Neural progenitor cell (in vitro differentiated cells): ENCODE measurements at regions not wholly inside any gene's neighbourhood (a gene's known extent, or its start where the extent isn't known, plus 50 kb on each side); places are given as distances from the start of the nearest gene placed in this dataset.
A peak's percentile ranks its signal among the peaks of the same experiment; 100 is the strongest.

Experiments
- DNase-seq: peaks from one replicate; pipeline ENCODE4 v3.0.0-alpha.2; 2016; ENCODE audit warnings: low spot score
- H2AFZ ChIP-seq: fragments of 200-600 bp; sonication (generic); replicated peaks from 2 replicates; pipeline ENCODE4 v1.6.1; 2016; ENCODE audit warnings: antibody characterized with exemption
- H3F3A ChIP-seq: fragments of 200-600 bp; sonication (generic); 2 replicates; pipeline ENCODE4 v1.6.1; 2016; ENCODE audit warnings: antibody characterized with exemption, low read depth
- H3K27ac ChIP-seq: fragments of 200-600 bp; sonication (generic); 2 replicates; pipeline ENCODE4 v1.5.1; 2016; ENCODE audit warnings: mild to moderate bottlenecking
- H3K27me3 ChIP-seq: fragments of 200-600 bp; sonication (generic); 2 replicates; pipeline ENCODE4 v1.6.1; 2016; ENCODE audit warnings: mild to moderate bottlenecking, moderate library complexity
- H3K36me3 ChIP-seq: fragments of 200-600 bp; sonication (generic); 2 replicates; pipeline ENCODE4 v1.5.1; 2016
- H3K4me1 ChIP-seq: fragments of 200-600 bp; sonication (generic); 2 replicates; pipeline ENCODE4 v1.6.1; 2016; ENCODE audit warnings: mixed run types
- H3K4me2 ChIP-seq: fragments of 200-600 bp; sonication (generic); 2 replicates; pipeline ENCODE4 v1.6.1; 2016
- H3K4me3 ChIP-seq: fragments of 200-600 bp; sonication (generic); 2 replicates; pipeline ENCODE4 v1.5.1; 2016
- H3K79me2 ChIP-seq: fragments of 200-600 bp; sonication (generic); 2 replicates; pipeline ENCODE4 v1.6.1; 2016; ENCODE audit warnings: low read depth
- H3K9ac ChIP-seq: fragments of 200-600 bp; sonication (generic); 2 replicates; pipeline ENCODE4 v1.6.1; 2016
- H3K9me3 ChIP-seq: fragments of 200-600 bp; sonication (generic); 2 replicates; pipeline ENCODE4 v1.5.1; 2016; ENCODE audit warnings: low read depth
- H4K20me1 ChIP-seq: fragments of 200-600 bp; sonication (generic); 2 replicates; pipeline ENCODE4 v1.6.1; 2016; ENCODE audit warnings: low read depth
- H3K27ac Mint-ChIP-seq: 3 replicates; pipeline ENCODE4 v1.8.0; 2021; ENCODE audit warnings: mixed read lengths
- H3K27me3 Mint-ChIP-seq: 2 replicates; pipeline ENCODE4 v1.8.0; 2022; ENCODE audit warnings: low read depth, mild to moderate bottlenecking, inconsistent platforms, moderate library complexity, mixed read lengths; ENCODE audit not compliant: insufficient read depth
- H3K36me3 Mint-ChIP-seq: 3 replicates; pipeline ENCODE4 v1.8.0; 2021; ENCODE audit warnings: mixed read lengths
- H3K4me1 Mint-ChIP-seq: 3 replicates; pipeline ENCODE4 v1.8.0; 2021; ENCODE audit warnings: mixed read lengths
- H3K4me3 Mint-ChIP-seq: 3 replicates; pipeline ENCODE4 v1.8.0; 2021; ENCODE audit warnings: mild to moderate bottlenecking, moderate library complexity, mixed read lengths
- H3K9me3 Mint-ChIP-seq: 3 replicates; pipeline ENCODE4 v1.8.0; 2020; ENCODE audit warnings: mixed read lengths
- EZH2 ChIP-seq: fragments of 200-600 bp; sonication (generic); IDR thresholded peaks from 2 replicates; pipeline ENCODE4 v1.6.1; 2017; ENCODE audit warnings: antibody characterized with exemption, mild to moderate bottlenecking, moderate library complexity
- EZH2phosphoT487 ChIP-seq: fragments of 200-600 bp; sonication (generic); IDR thresholded peaks from 2 replicates; pipeline ENCODE4 v1.6.1; 2017; ENCODE audit warnings: antibody characterized with exemption
- TF ChIP-seq, protein P1 (sequence below): fragments of 200-600 bp; sonication (generic); IDR thresholded peaks from 2 replicates; pipeline ENCODE4 v1.5.1; 2017; ENCODE audit warnings: antibody characterized with exemption, mild to moderate bottlenecking

GRCh38 chr7:33701927-33702326, 203.4 kb upstream of the BMPER start:
- no peak overlapping the region for H3K4me2 ChIP-seq
- H4K20me1 ChIP-seq: peaks cover 3% of the 10 kb centered on the region
- H3K4me3 Mint-ChIP-seq: no peak overlapping the region
- no peaks in the 10 kb centered on the region for H3K79me2 ChIP-seq
- no peak overlapping the region for H3K27ac ChIP-seq
- peaks cover 26% of the 10 kb centered on the region for H3K4me1 Mint-ChIP-seq
- H3K36me3 Mint-ChIP-seq: no peaks in the 10 kb centered on the region
- no peak overlapping the region for H3K27ac Mint-ChIP-seq
- peaks cover 8% of the 10 kb centered on the region for H3K9me3 ChIP-seq
- no peak for DNase-seq
- peaks cover 21% of the 10 kb centered on the region for H3K9me3 Mint-ChIP-seq
- H3K36me3 ChIP-seq: no peaks in the 10 kb centered on the region
- H2AFZ ChIP-seq: no peak overlapping the region
- peaks cover 22% of the 10 kb centered on the region for H3K4me1 ChIP-seq
- H3F3A ChIP-seq: peaks cover 20% of the 10 kb centered on the region
- H3K27me3 ChIP-seq: peaks cover 15% of the 10 kb centered on the region
- no peak overlapping the region for H3K4me3 ChIP-seq
- H3K27me3 Mint-ChIP-seq: peaks cover 4% of the 10 kb centered on the region
- H3K9ac ChIP-seq: no peak overlapping the region
- no peak for TF ChIP-seq EZH2

DNA sequence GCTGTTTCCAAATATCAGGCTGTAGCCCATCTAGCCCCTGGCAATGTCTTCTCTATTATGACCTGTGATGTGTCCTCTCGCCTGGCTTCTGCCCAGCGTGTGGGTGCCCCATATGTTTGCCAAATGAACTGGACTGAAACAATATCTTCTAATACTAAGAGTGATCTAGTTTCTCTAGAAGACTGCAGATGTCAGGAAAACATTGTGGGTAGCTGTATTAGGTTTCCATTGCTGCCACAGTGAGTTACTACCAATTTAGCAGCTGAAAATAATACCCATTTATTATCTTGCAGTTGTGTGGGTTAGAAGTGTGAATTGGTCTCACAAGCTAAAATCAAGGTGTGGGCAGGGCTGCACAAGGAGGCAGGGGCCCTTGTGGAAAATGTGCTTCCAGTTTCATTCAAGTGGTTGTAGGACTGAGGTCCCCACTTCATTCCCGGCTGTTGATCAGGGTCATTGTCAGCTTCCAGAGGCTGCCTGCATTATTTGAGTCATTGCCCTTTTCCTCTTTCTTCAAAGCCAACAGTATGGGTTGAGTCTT, 202.8 kb upstream of the BMPER start:
- no peak for DNase-seq
- peaks cover 4% of the 10 kb centered on the region for H3K27me3 Mint-ChIP-seq
- peaks cover 3% of the 10 kb centered on the region for H4K20me1 ChIP-seq

DNA sequence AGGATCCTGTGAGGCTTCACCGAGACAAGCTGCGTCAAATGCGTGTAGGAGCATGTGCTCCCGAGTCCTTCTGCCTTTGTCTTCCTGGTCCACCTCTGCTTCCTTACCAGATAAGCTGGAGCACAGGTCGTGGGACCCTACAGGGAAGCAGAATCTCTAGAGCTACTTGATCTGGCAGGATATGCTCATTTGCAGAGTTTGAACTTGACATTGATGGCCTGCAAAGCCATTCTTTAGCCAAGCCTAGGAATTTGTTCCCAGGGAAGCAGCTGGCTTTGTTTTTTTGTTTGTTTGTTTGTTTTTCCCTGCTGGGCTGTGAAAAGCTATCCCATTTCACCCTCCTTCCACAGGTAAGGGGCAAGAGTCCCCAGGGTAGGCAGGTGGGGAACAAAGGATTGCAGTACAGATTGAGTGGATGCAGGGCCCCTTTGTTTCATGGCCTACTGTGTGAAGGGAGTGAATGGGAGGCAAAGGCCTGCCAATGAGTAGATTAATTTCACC, 200.0 kb upstream of the BMPER start:
- Histone ChIP-seq H3K9ac (no peak overlapping the region), H3K36me3 (peaks cover 3% of the 10 kb centered on the region), H2AFZ (no peak overlapping the region), H3K9me3 (peaks cover 8% of the 10 kb centered on the region), H3K4me1 (peaks cover 34% of the 10 kb centered on the region), H3K4me3 (no peak overlapping the region), H3K27ac (no peak overlapping the region), H4K20me1 (peaks cover 3% of the 10 kb centered on the region), H3K27me3 (peaks cover 15% of the 10 kb centered on the region), H3F3A (peaks cover 24% of the 10 kb centered on the region), H3K79me2 (no peaks in the 10 kb centered on the region), H3K4me2 (no peak overlapping the region)
- Mint-ChIP-seq H3K27ac (no peak overlapping the region), H3K9me3 (peaks cover 15% of the 10 kb centered on the region), H3K4me1 (peaks cover 22% of the 10 kb centered on the region), H3K27me3 (peaks cover 4% of the 10 kb centered on the region), H3K36me3 (no peaks in the 10 kb centered on the region), H3K4me3 (no peak overlapping the region)
- DNase-seq: peak; percentile 31
- TF ChIP-seq, protein P1, sequence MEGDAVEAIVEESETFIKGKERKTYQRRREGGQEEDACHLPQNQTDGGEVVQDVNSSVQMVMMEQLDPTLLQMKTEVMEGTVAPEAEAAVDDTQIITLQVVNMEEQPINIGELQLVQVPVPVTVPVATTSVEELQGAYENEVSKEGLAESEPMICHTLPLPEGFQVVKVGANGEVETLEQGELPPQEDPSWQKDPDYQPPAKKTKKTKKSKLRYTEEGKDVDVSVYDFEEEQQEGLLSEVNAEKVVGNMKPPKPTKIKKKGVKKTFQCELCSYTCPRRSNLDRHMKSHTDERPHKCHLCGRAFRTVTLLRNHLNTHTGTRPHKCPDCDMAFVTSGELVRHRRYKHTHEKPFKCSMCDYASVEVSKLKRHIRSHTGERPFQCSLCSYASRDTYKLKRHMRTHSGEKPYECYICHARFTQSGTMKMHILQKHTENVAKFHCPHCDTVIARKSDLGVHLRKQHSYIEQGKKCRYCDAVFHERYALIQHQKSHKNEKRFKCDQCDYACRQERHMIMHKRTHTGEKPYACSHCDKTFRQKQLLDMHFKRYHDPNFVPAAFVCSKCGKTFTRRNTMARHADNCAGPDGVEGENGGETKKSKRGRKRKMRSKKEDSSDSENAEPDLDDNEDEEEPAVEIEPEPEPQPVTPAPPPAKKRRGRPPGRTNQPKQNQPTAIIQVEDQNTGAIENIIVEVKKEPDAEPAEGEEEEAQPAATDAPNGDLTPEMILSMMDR: no peak

More for the DNA sequence above, 202.8 kb upstream of the BMPER start:
- Mint-ChIP-seq H3K9me3 (peaks cover 21% of the 10 kb centered on the region), H3K4me3 (no peak overlapping the region), H3K27ac (no peak overlapping the region), H3K36me3 (no peaks in the 10 kb centered on the region), H3K4me1 (peaks cover 33% of the 10 kb centered on the region)
- TF ChIP-seq EZH2phosphoT487 (no peak), EZH2 (no peak)
- TF ChIP-seq, protein P1: no peak
- no peak overlapping the region for H2AFZ ChIP-seq
- H3F3A ChIP-seq: peaks cover 24% of the 10 kb centered on the region
- H3K9ac ChIP-seq: no peak overlapping the region
- peaks cover 15% of the 10 kb centered on the region for H3K27me3 ChIP-seq
- H3K79me2 ChIP-seq: no peaks in the 10 kb centered on the region
- H3K4me3 ChIP-seq: no peak overlapping the region
- no peak overlapping the region for H3K27ac ChIP-seq
- H3K36me3 ChIP-seq: no peaks in the 10 kb centered on the region
- no peak overlapping the region for H3K4me2 ChIP-seq
- peaks cover 8% of the 10 kb centered on the region for H3K9me3 ChIP-seq
- peaks cover 28% of the 10 kb centered on the region for H3K4me1 ChIP-seq

DNA sequence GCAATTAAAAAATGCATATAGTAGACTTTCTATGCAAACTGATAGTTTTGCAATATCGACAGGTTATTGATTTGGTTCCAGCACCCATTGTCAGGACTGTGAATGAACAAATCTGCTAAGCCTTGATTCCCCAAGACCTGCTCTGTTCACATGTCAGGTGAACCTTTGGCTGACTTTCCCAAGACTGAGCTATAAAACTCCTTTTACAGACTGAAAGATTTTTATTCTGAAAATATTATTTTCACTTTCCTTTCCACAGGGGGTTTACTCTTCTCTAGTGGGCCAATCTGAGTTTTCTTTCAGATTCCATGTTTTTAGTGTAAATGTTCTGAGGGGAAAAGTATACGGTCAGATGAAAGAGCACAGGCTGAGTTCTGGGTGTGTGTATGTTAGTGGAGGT, 199.2 kb upstream of the BMPER start:
- H4K20me1 ChIP-seq: peaks cover 3% of the 10 kb centered on the region
- H3K9ac ChIP-seq: no peak overlapping the region
- H3K4me2 ChIP-seq: no peak overlapping the region
- H3K27me3 Mint-ChIP-seq: peaks cover 4% of the 10 kb centered on the region
- no peaks in the 10 kb centered on the region for H3K36me3 Mint-ChIP-seq
- peaks cover 23% of the 10 kb centered on the region for H3K4me1 Mint-ChIP-seq
- H3K27ac ChIP-seq: no peak overlapping the region
- peaks cover 4% of the 10 kb centered on the region for H3K9me3 ChIP-seq
- H3K36me3 ChIP-seq: peaks cover 3% of the 10 kb centered on the region
- H2AFZ ChIP-seq: no peak overlapping the region
- peaks cover 35% of the 10 kb centered on the region for H3K4me1 ChIP-seq
- no peak overlapping the region for H3K27ac Mint-ChIP-seq
- peaks cover 15% of the 10 kb centered on the region for H3K27me3 ChIP-seq
- peaks cover 24% of the 10 kb centered on the region for H3F3A ChIP-seq
- peaks cover 12% of the 10 kb centered on the region for H3K9me3 Mint-ChIP-seq
- TF ChIP-seq, protein P1: no peak
- no peak for TF ChIP-seq EZH2phosphoT487
- TF ChIP-seq EZH2: no peak
- H3K79me2 ChIP-seq: no peaks in the 10 kb centered on the region
- H3K4me3 Mint-ChIP-seq: no peak overlapping the region
- DNase-seq: no peak
- no peak overlapping the region for H3K4me3 ChIP-seq
